DOHH2 (cell line): ENCODE measurements at regions not wholly inside any gene's neighbourhood (a gene's known extent, or its start where the extent isn't known, plus 50 kb on each side); places are given as distances from the start of the nearest gene placed in this dataset.

Experiments used
- H3F3A ChIP-seq: fragments of 200-600 bp; sonication (generic), shearing (Covaris generic); 2 replicates; pipeline ENCODE4 v1.6.0; 2016; ENCODE audit warnings: antibody characterized with exemption, mild to moderate bottlenecking; ENCODE audit not compliant: control insufficient read depth, insufficient read depth
- H3K27ac ChIP-seq: fragments of 200-600 bp; sonication (generic); 2 replicates; pipeline ENCODE4 v1.5.1; 2014; ENCODE audit warnings: low read depth, mild to moderate bottlenecking, low read length, moderate library complexity
- H3K27me3 ChIP-seq: fragments of 200-600 bp; sonication (generic); 2 replicates; pipeline ENCODE4 v1.6.1; 2014; ENCODE audit warnings: mild to moderate bottlenecking, low read length, mixed read lengths; ENCODE audit not compliant: control insufficient read depth
- H3K36me3 ChIP-seq: fragments of 200-600 bp; sonication (generic); 2 replicates; pipeline ENCODE4 v1.6.1; 2014; ENCODE audit warnings: mild to moderate bottlenecking, low read length, moderate library complexity, mixed read lengths; ENCODE audit not compliant: control insufficient read depth
- H3K4me1 ChIP-seq: fragments of 200-600 bp; sonication (generic); 2 replicates; pipeline ENCODE4 v1.6.1; 2014; ENCODE audit warnings: mild to moderate bottlenecking, low read length, mixed read lengths; ENCODE audit not compliant: control insufficient read depth
- H3K4me2 ChIP-seq: fragments of 200-600 bp; sonication (generic); 2 replicates; pipeline ENCODE4 v1.6.0; 2014; ENCODE audit warnings: mild to moderate bottlenecking, low read length, moderate library complexity
- H3K4me3 ChIP-seq: fragments of 200-600 bp; sonication (generic); 2 replicates; pipeline ENCODE4 v1.5.1; 2014; ENCODE audit warnings: mild to moderate bottlenecking, low read length, mixed read lengths
- H3K79me2 ChIP-seq: fragments of 200-600 bp; sonication (generic); 2 replicates; pipeline ENCODE4 v1.6.1; 2014; ENCODE audit warnings: mild to moderate bottlenecking, low read length, mixed read lengths; ENCODE audit not compliant: control insufficient read depth
- H3K9me2 ChIP-seq: fragments of 200-600 bp; sonication (generic); replicated peaks from 2 replicates; pipeline ENCODE4 v1.6.1; 2014; ENCODE audit warnings: mild to moderate bottlenecking, low read length, mixed read lengths; ENCODE audit not compliant: control insufficient read depth
- H3K9me3 ChIP-seq: fragments of 200-600 bp; sonication (generic); 2 replicates; pipeline ENCODE4 v1.6.1; 2014; ENCODE audit warnings: antibody characterized with exemption, low read length, mixed read lengths; ENCODE audit not compliant: control insufficient read depth, insufficient read depth
- H4K20me1 ChIP-seq: fragments of 200-600 bp; sonication (generic); 2 replicates; pipeline ENCODE4 v1.6.0; 2014; ENCODE audit warnings: low read depth, mild to moderate bottlenecking, antibody characterized with exemption, low read length, moderate library complexity; ENCODE audit not compliant: control insufficient read depth, insufficient read depth
- CTCF ChIP-seq: fragments of 200-600 bp; sonication (generic); IDR thresholded peaks from one replicate; pipeline ENCODE4 v1.5.1; 2014; ENCODE audit warnings: antibody characterized with exemption, mild to moderate bottlenecking, low read depth, low read length; ENCODE audit not compliant: poor library complexity, severe bottlenecking
- EZH2phosphoT487 ChIP-seq: fragments of 200-600 bp; sonication (generic); IDR thresholded peaks from 2 replicates; pipeline ENCODE4 v1.6.1; 2017; ENCODE audit warnings: borderline replicate concordance, mild to moderate bottlenecking, antibody characterized with exemption, low read length, moderate library complexity, mixed read lengths

DNA sequence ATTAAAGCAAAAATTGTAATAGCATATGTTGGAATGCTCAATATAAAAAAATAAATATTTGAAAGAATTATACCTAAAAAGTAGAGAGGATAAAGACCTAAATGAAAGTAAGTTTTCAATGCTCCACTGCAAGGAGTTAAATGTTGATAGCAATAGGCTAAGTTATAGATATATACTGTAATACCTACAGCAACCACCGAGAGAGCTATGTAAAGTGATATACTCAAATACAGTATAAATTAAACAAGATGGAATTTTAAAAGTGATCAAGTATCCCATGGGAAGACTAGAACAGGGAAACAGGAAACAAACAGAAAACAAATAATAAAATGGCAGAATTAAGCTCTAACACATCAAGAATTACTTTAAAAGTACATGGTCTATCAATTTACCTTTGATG is 73.9 kb downstream of the CASP3 start:
- H3K9me3 ChIP-seq: no peaks in the 10 kb centered on the region
- no peaks in the 10 kb centered on the region for H3K79me2 ChIP-seq
- H3K4me3 ChIP-seq: no peak overlapping the region
- H3K36me3 ChIP-seq: no peaks in the 10 kb centered on the region
- no peaks in the 10 kb centered on the region for H4K20me1 ChIP-seq
- TF ChIP-seq CTCF (no peak), EZH2phosphoT487 (no peak)
- no peaks in the 10 kb centered on the region for H3K4me1 ChIP-seq
- no peaks in the 10 kb centered on the region for H3F3A ChIP-seq
- H3K27me3 ChIP-seq: no peaks in the 10 kb centered on the region
- H3K9me2 ChIP-seq: no peaks in the 10 kb centered on the region
- no peak overlapping the region for H3K27ac ChIP-seq
- no peak overlapping the region for H3K4me2 ChIP-seq

- no peaks in the 10 kb centered on the region for H3K9me3 ChIP-seq
Observed at GRCh38 chr4:184574861-184575260, 74.4 kb downstream of the CASP3 start.

DNA sequence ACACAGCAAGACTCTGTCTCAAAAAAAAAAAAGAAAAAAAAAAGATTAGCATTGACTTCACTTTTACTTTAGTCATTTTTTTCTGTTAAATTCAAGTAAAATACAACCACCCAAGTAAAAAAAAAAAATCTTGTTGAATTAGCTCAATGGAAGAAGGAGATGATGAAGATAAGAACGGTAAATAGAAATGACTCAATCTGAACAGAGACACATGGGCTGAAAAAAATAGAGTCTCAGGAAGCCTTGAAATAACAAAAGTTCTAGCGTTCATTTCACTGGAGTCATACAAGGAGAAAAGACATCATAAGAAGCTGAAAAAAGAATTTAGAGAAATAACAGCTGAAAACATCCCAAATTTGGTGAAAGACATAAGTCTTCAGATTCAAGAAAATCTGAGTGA is 75.5 kb downstream of the CASP3 start:
- H3K79me2 ChIP-seq: no peaks in the 10 kb centered on the region
- H4K20me1 ChIP-seq: no peaks in the 10 kb centered on the region
- H3K36me3 ChIP-seq: no peaks in the 10 kb centered on the region
- H3K4me2 ChIP-seq: no peak overlapping the region
- H3K27me3 ChIP-seq: no peaks in the 10 kb centered on the region
- H3K4me1 ChIP-seq: no peaks in the 10 kb centered on the region
- no peaks in the 10 kb centered on the region for H3K9me2 ChIP-seq
- TF ChIP-seq CTCF (no peak), EZH2phosphoT487 (no peak)
- H3K4me3 ChIP-seq: no peak overlapping the region
- H3K9me3 ChIP-seq: no peaks in the 10 kb centered on the region
- no peaks in the 10 kb centered on the region for H3F3A ChIP-seq
- H3K27ac ChIP-seq: no peak overlapping the region

More at GRCh38 chr4:184574861-184575260, 74.4 kb downstream of the CASP3 start:
- Histone ChIP-seq H3K27me3 (no peaks in the 10 kb centered on the region), H3K4me1 (no peaks in the 10 kb centered on the region), H3K4me2 (no peak overlapping the region), H3K36me3 (no peaks in the 10 kb centered on the region), H3K27ac (no peak overlapping the region), H3K79me2 (no peaks in the 10 kb centered on the region), H3K4me3 (no peak overlapping the region), H4K20me1 (no peaks in the 10 kb centered on the region), H3K9me2 (no peaks in the 10 kb centered on the region), H3F3A (no peaks in the 10 kb centered on the region)
- TF ChIP-seq CTCF (no peak), EZH2phosphoT487 (no peak)

GRCh38 chr4:184568770-184569169 is 80.5 kb downstream of the CASP3 start:
- no peaks in the 10 kb centered on the region for H3K9me3 ChIP-seq
- TF ChIP-seq CTCF: no peak
- TF ChIP-seq EZH2phosphoT487: no peak

More at GRCh38 chr4:184568770-184569169, 80.5 kb downstream of the CASP3 start:
- Histone ChIP-seq H3K27me3 (no peaks in the 10 kb centered on the region), H3K9me2 (no peaks in the 10 kb centered on the region), H3K4me1 (no peaks in the 10 kb centered on the region), H3K36me3 (no peaks in the 10 kb centered on the region), H3F3A (no peaks in the 10 kb centered on the region), H3K79me2 (no peaks in the 10 kb centered on the region), H3K4me3 (no peak overlapping the region), H3K27ac (no peak overlapping the region), H4K20me1 (no peaks in the 10 kb centered on the region), H3K4me2 (no peak overlapping the region)
